BJ (cell line): ENCODE measurements at regions not wholly inside any gene's neighbourhood (a gene's known extent, or its start where the extent isn't known, plus 50 kb on each side); places are given as distances from the start of the nearest gene placed in this dataset.
"Not testable (repeated sequence)": the region's sequence is repeated elsewhere in the genome, so short reads cannot be mapped to it uniquely, and the experiment has no call there.

Source experiments
- CTCF ChIA-PET: fragments of 350-600 bp; formaldehyde crosslinking; extraction: SDS; loops from one replicate; lab custom pipeline; 2021; ENCODE audit warnings: antibody characterized with exemption, inconsistent platforms; lab: Yijun Ruan, JAX
- POLR2A ChIA-PET: fragments of 300-600 bp; sonication (Branson Sonifier 250); formaldehyde crosslinking; extraction: SDS; loops from one replicate; lab custom pipeline; 2021; ENCODE audit warnings: antibody characterized with exemption; lab: Charles Lee
- DNase-seq: peaks from one replicate; pipeline ENCODE4 v3.0.0-alpha.2; 2011; ENCODE audit warnings: low read depth
- H3K27me3 ChIP-seq: 2 replicates; pipeline ENCODE4 v1.6.0; 2011; ENCODE audit warnings: low read length; ENCODE audit not compliant: control insufficient read depth, insufficient read depth
- H3K36me3 ChIP-seq: 2 replicates; pipeline ENCODE4 v1.5.1; 2011; ENCODE audit warnings: low read length; ENCODE audit not compliant: control insufficient read depth, insufficient read depth
- H3K4me3 ChIP-seq: 2 replicates; pipeline ENCODE4 v1.5.1; 2011; ENCODE audit warnings: low read depth, mild to moderate bottlenecking, control low read depth, low read length
- TF ChIP-seq, protein P1 (sequence below): IDR thresholded peaks from 2 replicates; pipeline ENCODE4 v1.5.1; 2011; ENCODE audit warnings: low read depth, mild to moderate bottlenecking, control low read depth, inconsistent platforms, low read length, moderate library complexity; ENCODE audit not compliant: insufficient read depth

- no peaks in the 10 kb centered on the region; the same call in 1 of the 2 replicates for H3K27me3 ChIP-seq
- DNase-seq = no peak
- H3K36me3 ChIP-seq = no peaks in the 10 kb centered on the region
- TF ChIP-seq, protein P1, sequence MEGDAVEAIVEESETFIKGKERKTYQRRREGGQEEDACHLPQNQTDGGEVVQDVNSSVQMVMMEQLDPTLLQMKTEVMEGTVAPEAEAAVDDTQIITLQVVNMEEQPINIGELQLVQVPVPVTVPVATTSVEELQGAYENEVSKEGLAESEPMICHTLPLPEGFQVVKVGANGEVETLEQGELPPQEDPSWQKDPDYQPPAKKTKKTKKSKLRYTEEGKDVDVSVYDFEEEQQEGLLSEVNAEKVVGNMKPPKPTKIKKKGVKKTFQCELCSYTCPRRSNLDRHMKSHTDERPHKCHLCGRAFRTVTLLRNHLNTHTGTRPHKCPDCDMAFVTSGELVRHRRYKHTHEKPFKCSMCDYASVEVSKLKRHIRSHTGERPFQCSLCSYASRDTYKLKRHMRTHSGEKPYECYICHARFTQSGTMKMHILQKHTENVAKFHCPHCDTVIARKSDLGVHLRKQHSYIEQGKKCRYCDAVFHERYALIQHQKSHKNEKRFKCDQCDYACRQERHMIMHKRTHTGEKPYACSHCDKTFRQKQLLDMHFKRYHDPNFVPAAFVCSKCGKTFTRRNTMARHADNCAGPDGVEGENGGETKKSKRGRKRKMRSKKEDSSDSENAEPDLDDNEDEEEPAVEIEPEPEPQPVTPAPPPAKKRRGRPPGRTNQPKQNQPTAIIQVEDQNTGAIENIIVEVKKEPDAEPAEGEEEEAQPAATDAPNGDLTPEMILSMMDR = no peak
- ChIA-PET CTCF (no interaction called here), POLR2A (no interaction called here)
- no peak overlapping the region for H3K4me3 ChIP-seq
These were observed 89.9 kb upstream of the PRKX start for GRCh38 chrX:3803305-3803704.

DNA sequence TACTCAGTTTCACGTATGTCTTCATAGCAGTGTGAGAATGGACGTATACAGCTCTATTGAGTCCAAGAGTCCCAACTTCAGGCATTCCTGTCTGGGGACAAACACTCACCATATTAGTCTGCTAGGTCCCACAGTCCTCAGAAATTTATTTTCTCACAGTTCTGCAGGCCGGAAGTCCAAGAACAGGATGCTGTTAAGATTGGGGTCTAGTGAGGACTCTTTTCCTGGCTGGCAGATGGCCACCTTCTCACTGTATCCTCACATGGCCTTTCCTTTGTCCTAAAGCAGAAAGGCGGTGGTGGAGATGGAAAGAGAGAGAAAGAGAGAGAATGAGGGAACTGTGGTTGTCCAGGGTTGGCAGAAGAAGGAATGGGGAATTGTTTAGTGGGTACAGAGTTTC, 82.0 kb upstream of the PRKX start:
- H3K36me3 ChIP-seq, CTCF ChIA-PET, H3K4me3 ChIP-seq, H3K27me3 ChIP-seq, DNase-seq, POLR2A ChIA-PET: not testable (repeated sequence)

DNA sequence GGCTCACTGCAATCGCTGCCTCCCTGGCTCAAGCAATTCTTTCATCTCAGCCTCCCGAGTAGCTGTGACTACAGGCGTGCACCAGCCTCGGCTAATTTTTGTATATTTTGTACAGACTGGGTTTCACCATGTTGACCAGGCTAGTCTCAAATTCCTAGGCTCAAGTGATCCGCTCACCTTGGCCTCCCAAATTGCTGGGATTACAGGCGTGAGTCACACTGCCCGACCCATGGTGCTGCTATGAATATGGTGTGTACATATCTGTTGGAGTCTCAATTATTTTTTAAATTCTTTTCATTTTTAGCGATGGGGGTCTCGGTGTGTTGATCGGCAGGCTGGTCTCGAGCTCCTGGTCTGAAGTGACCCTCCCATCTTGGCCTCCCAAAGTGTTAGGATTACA, 78.0 kb upstream of the PRKX start:
- DNase-seq = no peak
- CTCF ChIA-PET = no interaction called here
- Histone ChIP-seq H3K4me3 (no peak overlapping the region), H3K36me3 (no peaks in the 10 kb centered on the region), H3K27me3 (no peaks in the 10 kb centered on the region)
- TF ChIP-seq, protein P1 = no peak
- POLR2A ChIA-PET = no interaction called here

- DNase-seq = no peak
- ChIA-PET CTCF (no interaction called here), POLR2A (no interaction called here)
- Histone ChIP-seq H3K27me3 (no peaks in the 10 kb centered on the region), H3K4me3 (no peak overlapping the region), H3K36me3 (no peaks in the 10 kb centered on the region)
- TF ChIP-seq, protein P1 = no peak
These were observed 75.2 kb upstream of the PRKX start for GRCh38 chrX:3788494-3789233.

DNA sequence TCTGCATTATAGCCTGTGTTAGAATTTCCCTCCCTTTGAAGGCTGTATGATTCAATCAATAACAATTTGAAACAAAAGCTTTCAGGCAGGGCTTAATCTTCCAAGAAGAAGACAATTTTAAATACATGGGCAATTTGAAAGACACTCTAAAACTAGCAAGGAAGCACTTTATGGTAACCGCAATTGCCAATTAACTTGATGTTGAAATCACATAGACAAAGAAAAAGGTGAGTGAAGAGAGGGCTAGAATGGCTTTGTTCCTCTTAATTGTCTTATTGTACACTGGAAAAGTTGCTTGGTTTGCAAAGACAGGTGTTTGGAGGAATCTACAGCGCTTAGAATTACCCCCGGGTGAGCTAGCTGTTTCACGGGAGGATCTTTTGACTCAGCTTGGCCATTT, 74.4 kb upstream of the PRKX start:
- TF ChIP-seq, protein P1 = no peak
- CTCF ChIA-PET = no interaction called here
- Histone ChIP-seq H3K36me3 (no peaks in the 10 kb centered on the region), H3K4me3 (no peak overlapping the region), H3K27me3 (no peaks in the 10 kb centered on the region)
- POLR2A ChIA-PET = no interaction called here
- DNase-seq = no peak

- H3K27me3 ChIP-seq, H3K36me3 ChIP-seq, CTCF ChIA-PET, DNase-seq, POLR2A ChIA-PET, H3K4me3 ChIP-seq: not testable (repeated sequence)
These were observed 72.4 kb upstream of the PRKX start for GRCh38 chrX:3785822-3786221.
